ENCODE measurements at regions not wholly inside any gene's neighbourhood (a gene's known extent, or its start where the extent isn't known, plus 50 kb on each side); places are given as distances from the start of the nearest gene placed in this dataset.

- TF ChIP-seq ZNF8 (CRISPR knock-in tag; IDR thresholded peaks at IDR 0.05) = no peak
- no peak for TF ChIP-seq OSR1 (CRISPR knock-in tag; IDR thresholded peaks at IDR 0.05)
- TF ChIP-seq PATZ1 (CRISPR knock-in tag; IDR thresholded peaks at IDR 0.05; ENCODE audit: borderline replicate concordance) = no peak
- no peak for TF ChIP-seq ZFP3 (CRISPR knock-in tag; IDR thresholded peaks at IDR 0.05)
- TF ChIP-seq SNAI2 (CRISPR knock-in tag; IDR thresholded peaks at IDR 0.05) = no peak
- TF ChIP-seq ISL1 (CRISPR knock-in tag; IDR thresholded peaks at IDR 0.05) = no peak
- TF ChIP-seq GLIS3 (CRISPR knock-in tag; IDR thresholded peaks at IDR 0.05) = no peak
- no peak for TF ChIP-seq BACH2 (CRISPR knock-in tag; IDR thresholded peaks at IDR 0.05; ENCODE audit: borderline replicate concordance)
- TF ChIP-seq ARNTL (CRISPR knock-in tag; IDR thresholded peaks at IDR 0.05; ENCODE audit: borderline replicate concordance, low read depth) = no peak
- no peak for TF ChIP-seq ZNF565 (CRISPR knock-in tag; conservative IDR thresholded peaks at IDR 0.05; ENCODE audit: low read depth)
These were observed 181.2 kb upstream of the PKN2 start for GRCh38 chr1:88502886-88503285.
